Omental fat pad (tissue), 3 donors: ENCODE measurements at regions not wholly inside any gene's neighbourhood (a gene's known extent, or its start where the extent isn't known, plus 50 kb on each side); places are given as distances from the start of the nearest gene placed in this dataset.

Source experiments
- ATAC-seq: fragments of 150-250 bp; one replicate; pipeline ENCODE4 v1.9.1; 2016; ENCODE audit warnings: mild to moderate bottlenecking, moderate library complexity; ENCODE audit not compliant: low FRiP score
- DNase-seq: peaks from one replicate; pipeline ENCODE4 v3.0.0-alpha.2; 2019; ENCODE audit warnings: low spot score
- CTCF ChIP-seq, 3 donors: fragments of 450-650 bp; IDR thresholded peaks; one replicate each; pipeline ENCODE4 v1.5.1; 2016 to 2017; ENCODE audit warnings: antibody characterized with exemption in 3 of 3, mild to moderate bottlenecking in 3 of 3, moderate library complexity in 2 of 3

GRCh38 chr6:43979525-43979924, 147.7 kb downstream of the MRPL14 start:
- no peak for TF ChIP-seq CTCF (IDR thresholded peaks at IDR 0.05)
- ATAC-seq (no peak), DNase-seq (no peak)

- DNase-seq (peak; percentile 21), ATAC-seq (peak; percentile 75)
- TF ChIP-seq CTCF (IDR thresholded peaks at IDR 0.05): no peak
These were observed 148.5 kb downstream of the MRPL14 start for GRCh38 chr6:43978473-43979346.

- no peak for ATAC-seq
- TF ChIP-seq CTCF (IDR thresholded peaks at IDR 0.05): no peak
- DNase-seq: peak; percentile 9
These were observed 149.7 kb downstream of the MRPL14 start for GRCh38 chr6:43977404-43978111.

- ATAC-seq: no peak
- TF ChIP-seq CTCF (IDR thresholded peaks at IDR 0.05): no peak
- DNase-seq: no peak
These were observed 150.4 kb downstream of the MRPL14 start for GRCh38 chr6:43976706-43977403.

- DNase-seq: no peak
- ATAC-seq: no peak
- no peak for TF ChIP-seq CTCF (IDR thresholded peaks at IDR 0.05)
These were observed 152.5 kb downstream of the MRPL14 start for GRCh38 chr6:43974643-43975230.

- DNase-seq: peak; percentile 9
- ATAC-seq: no peak
These were observed 153.9 kb downstream of the MRPL14 start for GRCh38 chr6:43973357-43973756.

More at GRCh38 chr6:43973357-43973756, 153.9 kb downstream of the MRPL14 start:
- TF ChIP-seq CTCF (IDR thresholded peaks at IDR 0.05): no peak
